Astrocyte (in vitro differentiated cells and primary cell): ENCODE measurements at regions not wholly inside any gene's neighbourhood (a gene's known extent, or its start where the extent isn't known, plus 50 kb on each side); places are given as distances from the start of the nearest gene placed in this dataset.
A peak's percentile ranks its signal among the peaks of the same experiment; 100 is the strongest.

ENCODE experiments used
- DNase-seq: peaks from one replicate; pipeline ENCODE4 v3.0.0-alpha.2; 2010; ENCODE audit warnings: low read depth
- FAIRE-seq: peaks from 2 replicates; lab custom pipeline; 2011; peaks lifted over from hg19 to GRCh38; lab: Jason Lieb, UNC
- H2AFZ ChIP-seq: 2 replicates; pipeline ENCODE4 v1.6.0; 2012; ENCODE audit warnings: low read depth, low read length, inconsistent platforms
- H3K27ac ChIP-seq: 2 replicates; pipeline ENCODE4 v1.5.1; 2011; ENCODE audit warnings: low read depth, low read length, inconsistent platforms
- H3K27me3 ChIP-seq: 2 replicates; pipeline ENCODE4 v1.6.0; 2011; ENCODE audit warnings: low read length, inconsistent platforms; ENCODE audit not compliant: insufficient read depth
- H3K36me3 ChIP-seq: 2 replicates; pipeline ENCODE4 v1.5.1; 2011; ENCODE audit warnings: low read length, inconsistent platforms; ENCODE audit not compliant: insufficient read depth
- H3K4me1 ChIP-seq: 2 replicates; pipeline ENCODE4 v1.5.1; 2011; ENCODE audit warnings: low read length, inconsistent platforms; ENCODE audit not compliant: insufficient read depth
- H3K4me2 ChIP-seq: 2 replicates; pipeline ENCODE4 v1.6.0; 2012; ENCODE audit warnings: low read length, inconsistent platforms
- H3K4me3 ChIP-seq: 2 replicates; pipeline ENCODE4 v1.5.1; 2011; ENCODE audit warnings: low read depth, mild to moderate bottlenecking, low read length, inconsistent platforms; ENCODE audit not compliant: insufficient read depth
- H3K79me2 ChIP-seq: 2 replicates; pipeline ENCODE4 v1.6.0; 2012; ENCODE audit warnings: mild to moderate bottlenecking, low read length, inconsistent platforms; ENCODE audit not compliant: insufficient read depth
- H3K9ac ChIP-seq: 2 replicates; pipeline ENCODE4 v1.6.0; 2012; ENCODE audit warnings: mild to moderate bottlenecking, low read length, inconsistent platforms
- H3K9me3 ChIP-seq: 2 replicates; pipeline ENCODE4 v1.5.1; 2012; ENCODE audit warnings: low read depth, mild to moderate bottlenecking, low read length, inconsistent platforms; ENCODE audit not compliant: insufficient read depth
- H4K20me1 ChIP-seq: 2 replicates; pipeline ENCODE4 v1.6.0; 2012; ENCODE audit warnings: low read length, inconsistent platforms; ENCODE audit not compliant: insufficient read depth
- H3K27ac Mint-ChIP-seq: one replicate; pipeline ENCODE4 v1.8.0; 2021; ENCODE audit warnings: mild to moderate bottlenecking, mixed read lengths; ENCODE audit not compliant: unreplicated experiment
- H3K27me3 Mint-ChIP-seq: one replicate; pipeline ENCODE4 v1.8.0; 2021; ENCODE audit warnings: low read depth, mixed read lengths; ENCODE audit not compliant: unreplicated experiment
- H3K36me3 Mint-ChIP-seq: one replicate; pipeline ENCODE4 v1.8.0; 2021; ENCODE audit warnings: low read depth, mixed read lengths; ENCODE audit not compliant: unreplicated experiment
- H3K4me1 Mint-ChIP-seq: one replicate; pipeline ENCODE4 v1.8.0; 2021; ENCODE audit warnings: low read depth, mixed read lengths; ENCODE audit not compliant: unreplicated experiment
- H3K4me3 Mint-ChIP-seq: one replicate; pipeline ENCODE4 v1.8.0; 2021; ENCODE audit warnings: mild to moderate bottlenecking, moderate library complexity, mixed read lengths; ENCODE audit not compliant: unreplicated experiment
- H3K9me3 Mint-ChIP-seq: one replicate; pipeline ENCODE4 v1.8.0; 2021; ENCODE audit warnings: mild to moderate bottlenecking, mixed read lengths; ENCODE audit not compliant: unreplicated experiment
- EZH2 ChIP-seq: IDR thresholded peaks from 2 replicates; pipeline ENCODE4 v1.6.1; 2012; ENCODE audit warnings: mild to moderate bottlenecking, low read length, inconsistent platforms; ENCODE audit not compliant: insufficient read depth
- TF ChIP-seq, protein P1 (sequence below): IDR thresholded peaks from 2 replicates; pipeline ENCODE4 v1.5.1; 2011; ENCODE audit warnings: low read depth, mild to moderate bottlenecking, inconsistent platforms, low read length, moderate library complexity; ENCODE audit not compliant: insufficient read depth

DNA sequence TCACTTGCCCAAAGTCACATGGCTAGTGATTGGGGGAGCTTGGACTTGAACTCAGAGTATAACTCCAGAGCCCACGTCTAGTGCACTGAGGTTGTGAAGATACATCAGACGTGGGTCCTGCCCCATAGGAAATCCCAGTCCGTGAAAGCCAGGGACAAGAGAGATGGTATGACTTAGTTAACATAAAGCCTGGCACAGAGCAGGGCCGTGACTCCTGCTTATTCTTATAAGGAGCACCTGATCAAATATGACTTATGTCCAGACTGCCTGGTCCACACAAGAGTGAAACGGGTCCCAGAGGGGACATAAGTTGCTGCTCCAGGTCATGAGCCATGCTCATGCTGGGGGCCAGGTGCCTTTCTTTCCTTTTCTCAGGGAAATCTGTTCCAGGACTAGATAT is 166.3 kb upstream of the USP24 start:
- FAIRE-seq (no peak), DNase-seq (no peak)
- Histone ChIP-seq H3K27ac (no peak overlapping the region), H3K4me3 (no peak overlapping the region), H3K4me1 (no peaks in the 10 kb centered on the region), H2AFZ (no peak overlapping the region), H3K4me2 (no peak overlapping the region), H3K79me2 (no peaks in the 10 kb centered on the region), H4K20me1 (no peaks in the 10 kb centered on the region), H3K27me3 (no peaks in the 10 kb centered on the region), H3K36me3 (no peaks in the 10 kb centered on the region), H3K9me3 (no peaks in the 10 kb centered on the region), H3K9ac (no peak overlapping the region)
- no peak overlapping the region for H3K27ac Mint-ChIP-seq
- H3K27me3 Mint-ChIP-seq: peaks cover 36% of the 10 kb centered on the region
- H3K9me3 Mint-ChIP-seq: peaks cover 4% of the 10 kb centered on the region
- H3K4me3 Mint-ChIP-seq: no peak overlapping the region
- H3K4me1 Mint-ChIP-seq: no peaks in the 10 kb centered on the region
- no peaks in the 10 kb centered on the region for H3K36me3 Mint-ChIP-seq
- no peak for TF ChIP-seq EZH2
- TF ChIP-seq, protein P1, sequence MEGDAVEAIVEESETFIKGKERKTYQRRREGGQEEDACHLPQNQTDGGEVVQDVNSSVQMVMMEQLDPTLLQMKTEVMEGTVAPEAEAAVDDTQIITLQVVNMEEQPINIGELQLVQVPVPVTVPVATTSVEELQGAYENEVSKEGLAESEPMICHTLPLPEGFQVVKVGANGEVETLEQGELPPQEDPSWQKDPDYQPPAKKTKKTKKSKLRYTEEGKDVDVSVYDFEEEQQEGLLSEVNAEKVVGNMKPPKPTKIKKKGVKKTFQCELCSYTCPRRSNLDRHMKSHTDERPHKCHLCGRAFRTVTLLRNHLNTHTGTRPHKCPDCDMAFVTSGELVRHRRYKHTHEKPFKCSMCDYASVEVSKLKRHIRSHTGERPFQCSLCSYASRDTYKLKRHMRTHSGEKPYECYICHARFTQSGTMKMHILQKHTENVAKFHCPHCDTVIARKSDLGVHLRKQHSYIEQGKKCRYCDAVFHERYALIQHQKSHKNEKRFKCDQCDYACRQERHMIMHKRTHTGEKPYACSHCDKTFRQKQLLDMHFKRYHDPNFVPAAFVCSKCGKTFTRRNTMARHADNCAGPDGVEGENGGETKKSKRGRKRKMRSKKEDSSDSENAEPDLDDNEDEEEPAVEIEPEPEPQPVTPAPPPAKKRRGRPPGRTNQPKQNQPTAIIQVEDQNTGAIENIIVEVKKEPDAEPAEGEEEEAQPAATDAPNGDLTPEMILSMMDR: no peak

DNA sequence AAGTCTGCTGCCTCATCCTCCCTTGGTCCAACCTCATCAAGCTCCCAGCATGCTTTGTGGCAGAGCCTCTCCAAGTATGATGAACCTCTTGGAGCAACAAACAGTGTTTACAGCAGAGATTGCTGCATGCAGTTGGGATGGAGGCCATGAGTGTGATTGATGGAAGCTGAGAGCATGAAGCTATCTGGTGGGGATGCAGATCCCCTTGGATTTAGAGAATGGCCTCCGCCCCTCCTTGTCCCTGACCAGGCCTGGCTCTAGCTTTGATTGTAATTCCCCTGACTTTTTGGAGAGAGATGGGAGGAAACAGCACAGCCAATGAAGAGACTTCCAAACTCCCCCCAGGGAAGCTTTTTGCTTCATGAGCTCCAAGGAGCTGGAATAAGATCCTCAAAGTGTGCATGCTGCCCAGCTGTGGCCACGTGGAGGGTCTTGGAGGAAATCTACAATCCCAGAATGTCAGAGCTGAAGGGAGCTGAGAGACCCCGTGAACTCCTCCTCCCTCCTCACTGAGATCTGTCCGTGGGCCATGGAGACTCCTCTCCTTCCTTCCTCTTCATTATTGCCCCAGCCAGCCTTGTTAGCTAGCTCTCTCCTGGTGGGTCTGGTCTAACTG is 165.3 kb upstream of the USP24 start:
- Histone ChIP-seq H3K4me2 (no peak overlapping the region), H4K20me1 (no peaks in the 10 kb centered on the region), H3K36me3 (no peaks in the 10 kb centered on the region), H3K4me1 (no peaks in the 10 kb centered on the region), H3K79me2 (no peaks in the 10 kb centered on the region), H3K4me3 (no peak overlapping the region), H3K27ac (no peak overlapping the region), H3K9ac (no peak overlapping the region), H3K27me3 (no peaks in the 10 kb centered on the region), H2AFZ (no peak overlapping the region), H3K9me3 (no peaks in the 10 kb centered on the region)
- H3K9me3 Mint-ChIP-seq: peaks cover 4% of the 10 kb centered on the region
- H3K4me1 Mint-ChIP-seq: no peaks in the 10 kb centered on the region
- H3K36me3 Mint-ChIP-seq: no peaks in the 10 kb centered on the region
- H3K4me3 Mint-ChIP-seq: no peak overlapping the region
- H3K27me3 Mint-ChIP-seq: peaks cover 31% of the 10 kb centered on the region
- DNase-seq (no peak), FAIRE-seq (no peak)
- H3K27ac Mint-ChIP-seq: no peak overlapping the region
- TF ChIP-seq, protein P1: no peak
- no peak for TF ChIP-seq EZH2

DNA sequence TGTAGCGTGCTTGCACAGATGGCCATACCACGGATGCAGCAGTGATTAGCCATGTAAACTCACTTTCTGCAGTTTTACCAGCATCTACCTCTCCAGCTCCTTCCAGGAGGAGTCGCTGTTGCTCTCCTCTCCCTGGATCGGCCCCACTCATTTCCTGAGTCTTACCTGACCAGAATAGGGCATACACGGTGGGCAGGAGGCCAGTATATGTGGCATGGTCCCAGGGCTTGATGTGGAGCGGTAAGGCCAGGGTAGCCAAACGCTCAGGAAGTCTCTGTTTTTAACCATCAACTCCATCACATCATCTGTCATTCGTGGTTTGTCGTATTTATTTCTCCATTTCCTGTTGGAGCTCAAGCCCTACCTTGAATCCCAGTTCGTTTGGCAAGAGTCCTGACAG is 163.4 kb upstream of the USP24 start:
- Histone ChIP-seq H3K4me3 (no peak overlapping the region), H2AFZ (no peak overlapping the region), H4K20me1 (no peaks in the 10 kb centered on the region), H3K36me3 (no peaks in the 10 kb centered on the region), H3K9ac (no peak overlapping the region), H3K27me3 (no peaks in the 10 kb centered on the region), H3K4me1 (no peaks in the 10 kb centered on the region), H3K27ac (no peak overlapping the region), H3K9me3 (no peaks in the 10 kb centered on the region), H3K4me2 (no peak overlapping the region), H3K79me2 (no peaks in the 10 kb centered on the region)
- H3K4me3 Mint-ChIP-seq: no peak overlapping the region
- peaks cover 4% of the 10 kb centered on the region for H3K9me3 Mint-ChIP-seq
- no peaks in the 10 kb centered on the region for H3K4me1 Mint-ChIP-seq
- peaks cover 31% of the 10 kb centered on the region for H3K27me3 Mint-ChIP-seq
- no peak overlapping the region for H3K27ac Mint-ChIP-seq
- FAIRE-seq (no peak), DNase-seq (peak; percentile 47)
- no peaks in the 10 kb centered on the region for H3K36me3 Mint-ChIP-seq
- TF ChIP-seq, protein P1: peak; percentile 61
- TF ChIP-seq EZH2: no peak
